ENCODE measurements at regions not wholly inside any gene's neighbourhood (a gene's known extent, or its start where the extent isn't known, plus 50 kb on each side); places are given as distances from the start of the nearest gene placed in this dataset.

DNA sequence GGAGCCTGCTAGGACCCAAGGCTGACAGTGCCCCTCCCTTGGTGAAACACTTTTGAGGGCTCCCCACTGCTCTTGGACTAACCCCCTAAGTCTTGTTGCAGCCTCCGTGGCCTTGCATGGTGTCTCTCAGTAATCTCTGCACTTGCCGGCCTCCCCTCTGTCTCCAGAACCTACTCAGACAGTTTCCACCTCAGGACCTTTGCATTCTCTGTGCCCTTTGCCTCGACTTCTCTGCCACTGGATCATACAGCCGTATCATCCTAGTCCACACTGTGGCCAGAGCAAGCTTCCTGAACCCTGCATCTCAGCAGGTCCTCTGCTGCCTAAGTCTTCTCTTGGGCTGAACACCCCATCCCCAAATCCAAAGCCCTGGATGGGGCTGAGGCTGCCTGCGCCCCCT lies 152.0 kb upstream of the PTPN1 start:
- no peak for DNase-seq (ENCODE audit: low read depth, low spot score)

DNA sequence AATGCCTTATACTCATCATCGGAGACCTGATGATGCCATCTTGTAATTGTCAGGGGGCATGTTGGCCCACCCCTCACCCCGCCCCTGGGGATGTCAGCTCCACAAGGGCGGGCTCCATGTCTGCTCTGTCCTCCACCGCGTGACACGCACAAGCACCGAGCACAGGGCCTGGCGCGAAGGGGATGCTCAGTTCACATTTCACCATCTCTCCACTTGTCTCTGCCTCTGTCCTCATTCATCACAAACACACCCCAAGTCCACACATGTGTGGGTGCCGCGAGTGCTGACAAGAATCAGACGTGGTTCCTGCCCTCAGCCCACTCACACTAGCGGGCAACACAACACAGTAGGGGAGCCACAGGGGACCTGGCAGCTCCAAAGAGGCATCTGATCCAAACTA lies 151.2 kb upstream of the PTPN1 start:
- DNase-seq (ENCODE audit: low read depth, low spot score) (no peak), FAIRE-seq (no peak)
- Histone ChIP-seq H3K79me2 (ENCODE audit: control insufficient read depth, insufficient read depth, low read length) (no peaks in the 10 kb centered on the region), H3K27ac (ENCODE audit: control insufficient read depth, insufficient read depth, low read length) (no peak overlapping the region), H2AFZ (ENCODE audit: control insufficient read depth, low read length) (no peak overlapping the region), H3K9me1 (ENCODE audit: control insufficient read depth, extremely low read depth, insufficient read depth, low read length) (no peaks in the 10 kb centered on the region), H3K9ac (ENCODE audit: control insufficient read depth, extremely low read depth, insufficient read depth, low read length) (no peak overlapping the region), H4K20me1 (ENCODE audit: control insufficient read depth, extremely low read depth, insufficient read depth, low read length) (no peaks in the 10 kb centered on the region), H3K36me3 (ENCODE audit: control insufficient read depth in 2 of 2, extremely low read depth in 1 of 2, insufficient read depth in 2 of 2, low read length in 2 of 2) (no peaks in the 10 kb centered on the region), H3K27me3 (ENCODE audit: control insufficient read depth, extremely low read depth, insufficient read depth, low read length) (no peaks in the 10 kb centered on the region), H3K4me2 (ENCODE audit: control insufficient read depth, extremely low read depth, insufficient read depth, low read depth, low read length) (no peak overlapping the region), H3K9me3 (ENCODE audit: control insufficient read depth, low read depth, low read length) (no peaks in the 10 kb centered on the region), H3K4me3 (ENCODE audit: control insufficient read depth in 2 of 3, extremely low read depth in 1 of 3, insufficient read depth in 2 of 3, low read depth in 1 of 3, low read length in 3 of 3) (no peak overlapping the region), H3K4me1 (ENCODE audit: control insufficient read depth, extremely low read depth, insufficient read depth, low read length) (peaks cover 22% of the 10 kb centered on the region)
- dilution Hi-C loops (cut with MboI; ENCODE audit: extremely low pct_ligation_motif_present, low sequenced_read_pairs), result no loop called here
- TF ChIP-seq EZH2 (IDR thresholded peaks at IDR 0.05; ENCODE audit: low read length), result no peak
- TF ChIP-seq, protein P1, sequence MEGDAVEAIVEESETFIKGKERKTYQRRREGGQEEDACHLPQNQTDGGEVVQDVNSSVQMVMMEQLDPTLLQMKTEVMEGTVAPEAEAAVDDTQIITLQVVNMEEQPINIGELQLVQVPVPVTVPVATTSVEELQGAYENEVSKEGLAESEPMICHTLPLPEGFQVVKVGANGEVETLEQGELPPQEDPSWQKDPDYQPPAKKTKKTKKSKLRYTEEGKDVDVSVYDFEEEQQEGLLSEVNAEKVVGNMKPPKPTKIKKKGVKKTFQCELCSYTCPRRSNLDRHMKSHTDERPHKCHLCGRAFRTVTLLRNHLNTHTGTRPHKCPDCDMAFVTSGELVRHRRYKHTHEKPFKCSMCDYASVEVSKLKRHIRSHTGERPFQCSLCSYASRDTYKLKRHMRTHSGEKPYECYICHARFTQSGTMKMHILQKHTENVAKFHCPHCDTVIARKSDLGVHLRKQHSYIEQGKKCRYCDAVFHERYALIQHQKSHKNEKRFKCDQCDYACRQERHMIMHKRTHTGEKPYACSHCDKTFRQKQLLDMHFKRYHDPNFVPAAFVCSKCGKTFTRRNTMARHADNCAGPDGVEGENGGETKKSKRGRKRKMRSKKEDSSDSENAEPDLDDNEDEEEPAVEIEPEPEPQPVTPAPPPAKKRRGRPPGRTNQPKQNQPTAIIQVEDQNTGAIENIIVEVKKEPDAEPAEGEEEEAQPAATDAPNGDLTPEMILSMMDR (optimal IDR thresholded peaks at IDR 0.05 in 1 of 3, IDR thresholded peaks at IDR 0.05 in 1 of 3, conservative IDR thresholded peaks at IDR 0.05 in 1 of 3; ENCODE audit: extremely low read depth in 1 of 3, insufficient read depth in 2 of 3, low read length in 3 of 3), result no peak

More for the DNA sequence above, 152.0 kb upstream of the PTPN1 start:
- H4K20me1 ChIP-seq (ENCODE audit: control insufficient read depth, extremely low read depth, insufficient read depth, low read length), result no peaks in the 10 kb centered on the region
- no peak overlapping the region for H2AFZ ChIP-seq (ENCODE audit: control insufficient read depth, low read length)
- H3K4me2 ChIP-seq (ENCODE audit: control insufficient read depth, extremely low read depth, insufficient read depth, low read depth, low read length), result no peak overlapping the region
- H3K9ac ChIP-seq (ENCODE audit: control insufficient read depth, extremely low read depth, insufficient read depth, low read length), result no peak overlapping the region
- no peak overlapping the region for H3K27ac ChIP-seq (ENCODE audit: control insufficient read depth, insufficient read depth, low read length)
- no peak overlapping the region for H3K4me3 ChIP-seq (ENCODE audit: control insufficient read depth in 2 of 3, extremely low read depth in 1 of 3, insufficient read depth in 2 of 3, low read depth in 1 of 3, low read length in 3 of 3)
- TF ChIP-seq, protein P1 (optimal IDR thresholded peaks at IDR 0.05 in 1 of 3, IDR thresholded peaks at IDR 0.05 in 1 of 3, conservative IDR thresholded peaks at IDR 0.05 in 1 of 3; ENCODE audit: extremely low read depth in 1 of 3, insufficient read depth in 2 of 3, low read length in 3 of 3), result no peak
- TF ChIP-seq EZH2 (IDR thresholded peaks at IDR 0.05; ENCODE audit: low read length), result no peak
- H3K9me3 ChIP-seq (ENCODE audit: control insufficient read depth, low read depth, low read length), result no peaks in the 10 kb centered on the region
- dilution Hi-C loops (cut with MboI; ENCODE audit: extremely low pct_ligation_motif_present, low sequenced_read_pairs), result no loop called here
- no peaks in the 10 kb centered on the region for H3K79me2 ChIP-seq (ENCODE audit: control insufficient read depth, insufficient read depth, low read length)
- H3K27me3 ChIP-seq (ENCODE audit: control insufficient read depth, extremely low read depth, insufficient read depth, low read length), result no peaks in the 10 kb centered on the region
- H3K9me1 ChIP-seq (ENCODE audit: control insufficient read depth, extremely low read depth, insufficient read depth, low read length), result no peaks in the 10 kb centered on the region
- no peak for FAIRE-seq
- peaks cover 22% of the 10 kb centered on the region for H3K4me1 ChIP-seq (ENCODE audit: control insufficient read depth, extremely low read depth, insufficient read depth, low read length)
- H3K36me3 ChIP-seq (ENCODE audit: control insufficient read depth in 2 of 2, extremely low read depth in 1 of 2, insufficient read depth in 2 of 2, low read length in 2 of 2), result no peaks in the 10 kb centered on the region

Measured in keratinocyte (primary cell).